Thyroid gland (tissue), 4 donors: ENCODE measurements at regions not wholly inside any gene's neighbourhood (a gene's known extent, or its start where the extent isn't known, plus 50 kb on each side); places are given as distances from the start of the nearest gene placed in this dataset.

Source experiments
- DNase-seq, 2 donors: peaks; one replicate each; pipeline ENCODE4 v3.0.0-alpha.2; 2019
- H3K27ac ChIP-seq, 3 donors: fragments of 200-600 bp; sonication (generic); 1 replicate in 2 of 3; 2 replicates in 1 of 3; pipeline ENCODE4 v1.5.1; 2016 to 2019; ENCODE audit warnings: mild to moderate bottlenecking in 1 of 3, moderate library complexity in 1 of 3
- H3K27me3 ChIP-seq: fragments of 200-600 bp; sonication (generic); one replicate; pipeline ENCODE4 v1.5.1; 2019
- H3K36me3 ChIP-seq, 2 donors: fragments of 200-600 bp; sonication (generic); one replicate each; pipeline ENCODE4 v1.5.1; 2016 to 2019
- H3K4me1 ChIP-seq, 2 donors: fragments of 200-600 bp; sonication (generic); one replicate each; pipeline ENCODE4 v1.5.1; 2017 to 2019
- H3K4me3 ChIP-seq, 3 donors: fragments of 200-600 bp; sonication (generic); replicated peaks in 1 of 3; 1 replicate in 2 of 3; 2 replicates in 1 of 3; pipeline ENCODE4 v1.5.1; 2016; ENCODE audit warnings: mild to moderate bottlenecking in 1 of 3
- H3K9me3 ChIP-seq: fragments of 200-600 bp; sonication (generic); one replicate; pipeline ENCODE4 v1.5.1; 2017
- CTCF ChIP-seq, 6 experiments: fragments of 200-600 bp in 3 of 6; fragments of 450-650 bp in 3 of 6; sonication (generic) in 3 of 6; IDR thresholded peaks; one replicate each; pipeline ENCODE4 v1.5.1; 2016 to 2019; ENCODE audit warnings: antibody characterized with exemption in 6 of 6, mild to moderate bottlenecking in 2 of 6, inconsistent platforms in 1 of 6, moderate library complexity in 1 of 6
- POLR2A ChIP-seq, 2 donors: fragments of 450-650 bp; IDR thresholded peaks; one replicate each; pipeline ENCODE4 v1.6.1; 2017; ENCODE audit warnings: antibody characterized with exemption in 2 of 2, mild to moderate bottlenecking in 2 of 2, moderate library complexity in 1 of 2
- WGBS, 2 donors: methylation state at CpG; one replicate each; pipeline ENCODE4 v1.1.5; 2017; 5-methylcytosine and 5-hydroxymethylcytosine counted together
- intact Hi-C: fragments of 100-400 bp; cut with DNase I; formaldehyde crosslinking; loops from one replicate; pipeline ENCODE4 v1.15.1; 2023

GRCh38 chr2:122795763-122796162 is 1040.3 kb downstream of the TSN start:
- no peak overlapping the region for H3K4me3 ChIP-seq
- H3K36me3 ChIP-seq, result no peaks in the 10 kb centered on the region
- no peaks in the 10 kb centered on the region for H3K9me3 ChIP-seq
- no peak for DNase-seq
- H3K27ac ChIP-seq, result no peak overlapping the region
- H3K27me3 ChIP-seq, result no peaks in the 10 kb centered on the region
- intact Hi-C loops, result no loop called here
- 81 to 87% methylated on average over 5 of the region's 5 CpGs for WGBS, 2 donors
- H3K4me1 ChIP-seq, result no peaks in the 10 kb centered on the region
- TF ChIP-seq POLR2A (IDR thresholded peaks at IDR 0.05) (no peak), CTCF (IDR thresholded peaks at IDR 0.05) (no peak)

- no peak overlapping the region for H3K27ac ChIP-seq
- no peaks in the 10 kb centered on the region for H3K36me3 ChIP-seq
- DNase-seq, result no peak
- H3K4me1 ChIP-seq, result no peaks in the 10 kb centered on the region
- no peaks in the 10 kb centered on the region for H3K27me3 ChIP-seq
- no peak overlapping the region for H3K4me3 ChIP-seq
- TF ChIP-seq POLR2A (IDR thresholded peaks at IDR 0.05) (no peak), CTCF (IDR thresholded peaks at IDR 0.05) (no peak)
- no peaks in the 10 kb centered on the region for H3K9me3 ChIP-seq
- intact Hi-C loops, result no loop called here
Measured at GRCh38 chr2:122799391-122799790, 1043.9 kb downstream of the TSN start.

GRCh38 chr2:122800781-122801180 is 1045.3 kb downstream of the TSN start:
- intact Hi-C loops, result no loop called here
- WGBS, 2 donors, result 86 to 95% methylated on average over 1 of the region's 1 CpG
- H3K27me3 ChIP-seq, result no peaks in the 10 kb centered on the region
- H3K36me3 ChIP-seq, result no peaks in the 10 kb centered on the region
- H3K4me1 ChIP-seq, result no peaks in the 10 kb centered on the region
- H3K27ac ChIP-seq, result no peak overlapping the region
- TF ChIP-seq POLR2A (IDR thresholded peaks at IDR 0.05) (no peak), CTCF (IDR thresholded peaks at IDR 0.05) (no peak)
- H3K9me3 ChIP-seq, result no peaks in the 10 kb centered on the region
- no peak overlapping the region for H3K4me3 ChIP-seq
- DNase-seq, result no peak

GRCh38 chr2:122804494-122804893 is 1049.0 kb downstream of the TSN start:
- Histone ChIP-seq H3K4me3 (no peak overlapping the region), H3K4me1 (no peaks in the 10 kb centered on the region), H3K27ac (no peak overlapping the region), H3K27me3 (no peaks in the 10 kb centered on the region), H3K36me3 (no peaks in the 10 kb centered on the region), H3K9me3 (no peaks in the 10 kb centered on the region)
- intact Hi-C loops, result no loop called here
- no peak for DNase-seq
- 82 to 89% methylated on average over 4 of the region's 4 CpGs for WGBS, 2 donors
- TF ChIP-seq CTCF (IDR thresholded peaks at IDR 0.05) (no peak), POLR2A (IDR thresholded peaks at IDR 0.05) (no peak)

DNA sequence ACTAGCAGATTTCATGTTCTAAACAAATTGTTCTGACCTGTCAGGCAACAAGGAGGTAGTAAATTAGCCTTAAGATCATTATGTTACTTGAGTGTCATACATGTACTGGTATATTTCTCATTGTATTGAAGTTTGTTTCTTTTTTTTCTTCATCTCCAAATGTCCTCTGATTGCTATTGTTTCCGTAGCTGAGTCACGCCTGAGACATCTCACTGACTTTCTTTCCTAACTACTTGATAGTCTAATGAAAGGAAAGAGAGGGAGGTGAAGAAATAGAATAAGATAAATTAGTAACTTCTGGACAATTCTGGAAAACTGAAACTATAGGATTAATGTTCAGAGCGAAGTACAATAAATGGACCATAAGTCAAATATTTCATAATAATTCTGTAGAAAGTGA is 1049.9 kb downstream of the TSN start:
- intact Hi-C loops, result no loop called here
- no peak for DNase-seq
- H3K4me1 ChIP-seq, result no peaks in the 10 kb centered on the region
- TF ChIP-seq CTCF (IDR thresholded peaks at IDR 0.05) (no peak), POLR2A (IDR thresholded peaks at IDR 0.05) (no peak)
- no peak overlapping the region for H3K27ac ChIP-seq
- H3K36me3 ChIP-seq, result no peaks in the 10 kb centered on the region
- no peak overlapping the region for H3K4me3 ChIP-seq
- H3K27me3 ChIP-seq, result no peaks in the 10 kb centered on the region
- no peaks in the 10 kb centered on the region for H3K9me3 ChIP-seq
- WGBS, 2 donors, result 94 to 95% methylated on average over 3 of the region's 3 CpGs
